ENCODE measurements at regions not wholly inside any gene's neighbourhood (a gene's known extent, or its start where the extent isn't known, plus 50 kb on each side); places are given as distances from the start of the nearest gene placed in this dataset.

GRCh38 chr13:44141725-44142539 is 231.7 kb upstream of the SERP2 start:
- H3K36me3 ChIP-seq (ENCODE audit: insufficient read depth), result no peaks in the 10 kb centered on the region
- Mint-ChIP-seq H3K4me3 (peak overlapping the region; percentile 90), H3K27me3 (ENCODE audit: insufficient read depth, low read depth, poor library complexity) (peaks cover 2% of the 10 kb centered on the region), H3K9me3 (no peaks in the 10 kb centered on the region), H3K27ac (peak overlapping the region; percentile 96), H3K36me3 (ENCODE audit: low read depth) (no peaks in the 10 kb centered on the region), H3K4me1 (peaks cover 21% of the 10 kb centered on the region)
- H3K27ac ChIP-seq (ENCODE audit: low read depth), result peak overlapping the region; percentile 98
- ATAC-seq, result peak; percentile 98
- H3K4me2 ChIP-seq, result peak overlapping the region; percentile 90
- peak; percentile 95 for DNase-seq (ENCODE audit: low spot score)
- H4K20me1 ChIP-seq (replicated peaks; ENCODE audit: insufficient read depth), result no peaks in the 10 kb centered on the region
- H2AFZ ChIP-seq, result peak overlapping the region; percentile 98
- 0 out of 2 replicates have a peak, but pooled peaks cover 7% of the 10 kb centered on the region for H3K9me2 ChIP-seq (ENCODE audit: insufficient read depth)
- TF ChIP-seq NANOG (IDR thresholded peaks at IDR 0.05; ENCODE audit: borderline replicate concordance), result no peak
- TF ChIP-seq POLR2AphosphoS5 (IDR thresholded peaks at IDR 0.05; ENCODE audit: low read depth), result peak; percentile 96
- no peaks in the 10 kb centered on the region for H3K27me3 ChIP-seq (ENCODE audit: insufficient read depth)
- peak overlapping the region; percentile 88 for H3K4me3 ChIP-seq
- peaks cover 19% of the 10 kb centered on the region for H3K4me1 ChIP-seq (ENCODE audit: insufficient read depth)
- no peaks in the 10 kb centered on the region for H3K79me2 ChIP-seq (replicated peaks; ENCODE audit: insufficient read depth)
- no peaks in the 10 kb centered on the region; the same call in 1 of the 2 replicates for H3F3A ChIP-seq (replicated peaks; ENCODE audit: low read depth)

- TF ChIP-seq CTCF (conservative IDR thresholded peaks at IDR 0.05; ENCODE audit: low read depth in 2 of 2) (no peak), ETS1 (IDR thresholded peaks at IDR 0.05) (no peak), NANOG (IDR thresholded peaks at IDR 0.05; ENCODE audit: borderline replicate concordance) (no peak), CREB1 (CRISPR knock-in tag; IDR thresholded peaks at IDR 0.05; ENCODE audit: low read depth) (no peak), JUNB (IDR thresholded peaks at IDR 0.05; ENCODE audit: unreplicated experiment) (no peak), EZH2phosphoT487 (IDR thresholded peaks at IDR 0.05; ENCODE audit: unreplicated experiment) (no peak), ZNF331 (CRISPR knock-in tag; IDR thresholded peaks at IDR 0.05; ENCODE audit: low read depth) (no peak), POLR2AphosphoS5 (IDR thresholded peaks at IDR 0.05; ENCODE audit: low read depth) (no peak), STAT1 (IDR thresholded peaks at IDR 0.05; ENCODE audit: unreplicated experiment) (no peak), ZNF114 (CRISPR knock-in tag; IDR thresholded peaks at IDR 0.05) (no peak), EZH2 (IDR thresholded peaks at IDR 0.05; ENCODE audit: low read depth, unreplicated experiment) (no peak), REST (IDR thresholded peaks at IDR 0.05; ENCODE audit: unreplicated experiment) (no peak)
- Histone ChIP-seq H2AFZ (peak overlapping the region; percentile 98), H3K4me1 (ENCODE audit: insufficient read depth) (peaks cover 19% of the 10 kb centered on the region), H3K27ac (ENCODE audit: low read depth) (no peak overlapping the region), H3K4me3 (peak overlapping the region; percentile 62), H3K4me2 (peak overlapping the region; percentile 88), H3K79me2 (replicated peaks; ENCODE audit: insufficient read depth) (no peaks in the 10 kb centered on the region), H3F3A (replicated peaks; ENCODE audit: low read depth) (no peaks in the 10 kb centered on the region; the same call in 1 of the 2 replicates), H3K36me3 (ENCODE audit: insufficient read depth) (no peaks in the 10 kb centered on the region), H3K27me3 (ENCODE audit: insufficient read depth) (no peaks in the 10 kb centered on the region), H3K9me2 (ENCODE audit: insufficient read depth) (0 out of 2 replicates have a peak, but pooled peaks cover 7% of the 10 kb centered on the region), H4K20me1 (replicated peaks; ENCODE audit: insufficient read depth) (no peaks in the 10 kb centered on the region)
- Mint-ChIP-seq H3K27me3 (ENCODE audit: insufficient read depth, low read depth, poor library complexity) (peaks cover 2% of the 10 kb centered on the region), H3K4me3 (peak overlapping the region; percentile 90), H3K27ac (peak overlapping the region; percentile 95), H3K9me3 (no peaks in the 10 kb centered on the region), H3K4me1 (peaks cover 21% of the 10 kb centered on the region), H3K36me3 (ENCODE audit: low read depth) (no peaks in the 10 kb centered on the region)
- DNase-seq (ENCODE audit: low spot score) (peak; percentile 25), ATAC-seq (peak; percentile 12)
Measured at GRCh38 chr13:44142540-44142867, 231.1 kb upstream of the SERP2 start.
